OCI-LY1 (cell line): ENCODE measurements at regions not wholly inside any gene's neighbourhood (a gene's known extent, or its start where the extent isn't known, plus 50 kb on each side); places are given as distances from the start of the nearest gene placed in this dataset.

Source experiments
- EZH2 ChIP-seq: fragments of 200-600 bp; sonication (generic), shearing (Covaris generic); IDR thresholded peaks from 2 replicates; pipeline ENCODE4 v1.8.0; 2017; ENCODE audit warnings: borderline replicate concordance, mixed run types, mild to moderate bottlenecking, antibody characterized with exemption, low read length, moderate library complexity, mixed read lengths
- TF ChIP-seq, protein P1 (sequence below): fragments of 200-600 bp; sonication (generic), shearing (Covaris generic); IDR thresholded peaks from 2 replicates; pipeline ENCODE4 v1.5.1; 2017; ENCODE audit warnings: mild to moderate bottlenecking, antibody characterized with exemption, low read length, moderate library complexity, mixed read lengths

GRCh38 chr21:16154951-16155635, 425.3 kb downstream of the USP25 start:
- TF ChIP-seq, protein P1, sequence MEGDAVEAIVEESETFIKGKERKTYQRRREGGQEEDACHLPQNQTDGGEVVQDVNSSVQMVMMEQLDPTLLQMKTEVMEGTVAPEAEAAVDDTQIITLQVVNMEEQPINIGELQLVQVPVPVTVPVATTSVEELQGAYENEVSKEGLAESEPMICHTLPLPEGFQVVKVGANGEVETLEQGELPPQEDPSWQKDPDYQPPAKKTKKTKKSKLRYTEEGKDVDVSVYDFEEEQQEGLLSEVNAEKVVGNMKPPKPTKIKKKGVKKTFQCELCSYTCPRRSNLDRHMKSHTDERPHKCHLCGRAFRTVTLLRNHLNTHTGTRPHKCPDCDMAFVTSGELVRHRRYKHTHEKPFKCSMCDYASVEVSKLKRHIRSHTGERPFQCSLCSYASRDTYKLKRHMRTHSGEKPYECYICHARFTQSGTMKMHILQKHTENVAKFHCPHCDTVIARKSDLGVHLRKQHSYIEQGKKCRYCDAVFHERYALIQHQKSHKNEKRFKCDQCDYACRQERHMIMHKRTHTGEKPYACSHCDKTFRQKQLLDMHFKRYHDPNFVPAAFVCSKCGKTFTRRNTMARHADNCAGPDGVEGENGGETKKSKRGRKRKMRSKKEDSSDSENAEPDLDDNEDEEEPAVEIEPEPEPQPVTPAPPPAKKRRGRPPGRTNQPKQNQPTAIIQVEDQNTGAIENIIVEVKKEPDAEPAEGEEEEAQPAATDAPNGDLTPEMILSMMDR, result no peak
- TF ChIP-seq EZH2, result no peak
